Ishikawa (cell line): ENCODE measurements at regions not wholly inside any gene's neighbourhood (a gene's known extent, or its start where the extent isn't known, plus 50 kb on each side); places are given as distances from the start of the nearest gene placed in this dataset.

Experiments
- EP300 ChIP-seq: IDR thresholded peaks from 2 replicates; pipeline ENCODE4 v1.6.1; 2012; ENCODE audit warnings: borderline replicate concordance
- RAD21 ChIP-seq: IDR thresholded peaks from 2 replicates; pipeline ENCODE4 v1.6.1; 2012; ENCODE audit warnings: low read depth

DNA sequence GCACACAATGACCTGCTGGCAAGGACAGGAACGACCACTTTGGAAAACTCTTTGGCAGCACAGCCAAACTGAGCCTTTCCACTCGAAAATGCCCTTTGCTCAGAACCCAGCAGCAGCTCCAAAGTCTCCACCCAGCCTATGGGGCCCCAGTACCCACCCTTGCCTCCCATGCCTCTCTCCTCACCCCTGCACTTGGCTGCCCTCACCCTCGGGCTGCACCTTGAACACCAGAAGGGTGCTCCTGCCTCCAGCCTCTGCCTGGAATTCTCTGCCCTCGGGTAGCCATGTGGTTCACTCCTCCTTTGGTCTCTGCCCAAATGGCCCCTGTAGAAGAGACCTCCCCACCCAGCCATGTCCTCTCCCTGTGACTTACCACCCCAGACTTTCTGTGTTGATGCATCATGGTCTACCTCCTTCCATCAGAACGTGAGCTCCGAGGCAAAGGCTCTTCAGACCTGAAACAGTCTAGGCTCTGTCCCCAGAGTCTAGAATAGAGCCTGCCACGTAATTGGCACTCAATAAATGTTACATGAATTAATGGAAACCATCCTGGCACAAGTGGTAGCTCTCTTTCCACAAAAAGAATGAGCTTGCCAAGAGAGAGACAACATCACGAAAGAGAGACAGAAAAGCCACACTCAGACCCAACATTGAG is 68.5 kb upstream of the METTL9 start:
- TF ChIP-seq EP300 = 0 out of 2 replicates have a peak, but pooled peaks have one; percentile 37

DNA sequence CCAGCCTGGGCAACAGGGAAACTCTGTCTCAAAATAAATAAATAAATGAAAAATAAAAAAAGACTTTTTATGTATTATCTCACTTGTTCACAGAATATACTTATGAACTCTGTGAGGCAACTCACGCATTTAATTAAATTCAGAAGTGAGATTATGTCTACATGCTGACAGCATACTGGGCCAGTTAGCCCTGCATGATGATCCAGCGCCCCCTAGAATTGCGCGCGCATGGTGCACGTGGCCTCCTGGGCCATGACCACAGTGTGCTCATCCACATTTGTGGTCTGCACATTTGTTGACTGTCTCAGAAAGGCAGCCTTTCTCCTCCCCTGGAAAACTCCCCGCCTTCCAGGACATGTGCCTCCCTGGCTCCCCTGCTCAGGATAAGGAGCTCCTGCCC is 64.8 kb upstream of the METTL9 start:
- TF ChIP-seq RAD21 = peak; percentile 34; the same call in 1 of the 2 replicates
